Spinal cord (tissue), 9 donors: ENCODE measurements at regions not wholly inside any gene's neighbourhood (a gene's known extent, or its start where the extent isn't known, plus 50 kb on each side); places are given as distances from the start of the nearest gene placed in this dataset.
"Not testable (repeated sequence)": the region's sequence is repeated elsewhere in the genome, so short reads cannot be mapped to it uniquely, and the experiment has no call there.

ENCODE experiments used
- DNase-seq, 6 donors: peaks; one replicate each; pipeline versions ENCODE4 v3.0.0 to v3.0.0-alpha.2; 2013 to 2015; ENCODE audit warnings: low spot score in 6 of 6, low read depth in 4 of 6
- H3K27ac ChIP-seq: one replicate; pipeline ENCODE4 v1.5.1; 2013; ENCODE audit warnings: low read depth, low read length, control low read depth
- H3K27me3 ChIP-seq: one replicate; pipeline ENCODE4 v1.6.1; 2013; ENCODE audit warnings: low read length; ENCODE audit not compliant: control insufficient read depth, insufficient read depth
- H3K36me3 ChIP-seq: one replicate; pipeline ENCODE4 v1.6.1; 2013; ENCODE audit warnings: low read length; ENCODE audit not compliant: control insufficient read depth, insufficient read depth
- H3K4me1 ChIP-seq: one replicate; pipeline ENCODE4 v1.6.1; 2013; ENCODE audit warnings: low read length; ENCODE audit not compliant: control insufficient read depth, insufficient read depth
- H3K4me3 ChIP-seq: one replicate; pipeline ENCODE4 v1.5.1; 2013; ENCODE audit warnings: low read depth, low read length, control low read depth
- H3K9me3 ChIP-seq: one replicate; pipeline ENCODE4 v1.6.1; 2013; ENCODE audit warnings: low read length; ENCODE audit not compliant: control insufficient read depth, insufficient read depth
- WGBS: methylation state at CpG from one replicate; pipeline ENCODE4 v1.1.5; 2013; ENCODE audit warnings: missing lambda C conversion rate; ENCODE audit not compliant: insufficient coverage; 5-methylcytosine and 5-hydroxymethylcytosine counted together
- donor health status: healthy.

GRCh38 chr7:145753004-145753403, 363.6 kb upstream of the CNTNAP2 start:
- H3K27ac ChIP-seq = no peak overlapping the region
- no peaks in the 10 kb centered on the region for H3K36me3 ChIP-seq
- no peak for DNase-seq
- no peak overlapping the region for H3K4me3 ChIP-seq
- H3K9me3 ChIP-seq = peaks cover 4% of the 10 kb centered on the region
- H3K27me3 ChIP-seq = no peaks in the 10 kb centered on the region
- H3K4me1 ChIP-seq = no peaks in the 10 kb centered on the region
- WGBS = 93% methylated on average over 9 of the region's 11 CpGs

- no peaks in the 10 kb centered on the region for H3K4me1 ChIP-seq
- no peak overlapping the region for H3K4me3 ChIP-seq
- no peak overlapping the region for H3K27ac ChIP-seq
- DNase-seq = no peak
- no peaks in the 10 kb centered on the region for H3K27me3 ChIP-seq
- no CpG with 5 or more reads among the region's 2 CpGs for whole genome bisulfite sequencing
- no peaks in the 10 kb centered on the region for H3K36me3 ChIP-seq
- H3K9me3 ChIP-seq = no peaks in the 10 kb centered on the region
Observed at GRCh38 chr7:145737617-145738016, 379.0 kb upstream of the CNTNAP2 start.

- no peak for DNase-seq
- Histone ChIP-seq H3K36me3 (no peaks in the 10 kb centered on the region), H3K4me1 (no peaks in the 10 kb centered on the region), H3K9me3 (no peaks in the 10 kb centered on the region), H3K27ac (no peak overlapping the region), H3K27me3 (no peaks in the 10 kb centered on the region), H3K4me3 (no peak overlapping the region)
- no CpG with 5 or more reads among the region's 3 CpGs for WGBS
Observed at GRCh38 chr7:145735061-145735460, 381.5 kb upstream of the CNTNAP2 start.

- DNase-seq = peak in 2 of 6 donors; percentile 30 to 41
- Histone ChIP-seq H3K4me3 (no peak overlapping the region), H3K27me3 (no peaks in the 10 kb centered on the region), H3K4me1 (no peaks in the 10 kb centered on the region), H3K9me3 (no peaks in the 10 kb centered on the region), H3K36me3 (no peaks in the 10 kb centered on the region), H3K27ac (no peak overlapping the region)
- WGBS = 60% methylated on average over 2 of the region's 2 CpGs
Observed at GRCh38 chr7:145732521-145732920, 384.1 kb upstream of the CNTNAP2 start.

GRCh38 chr7:145729691-145730090, 386.9 kb upstream of the CNTNAP2 start:
- Histone ChIP-seq H3K27ac (no peak overlapping the region), H3K36me3 (no peaks in the 10 kb centered on the region), H3K27me3 (no peaks in the 10 kb centered on the region), H3K4me1 (no peaks in the 10 kb centered on the region), H3K4me3 (no peak overlapping the region), H3K9me3 (no peaks in the 10 kb centered on the region)
- WGBS = 84% methylated on average over 2 of the region's 4 CpGs
- DNase-seq = no peak

GRCh38 chr7:145718129-145718528, 398.5 kb upstream of the CNTNAP2 start:
- H3K4me1 ChIP-seq = no peaks in the 10 kb centered on the region
- H3K27ac ChIP-seq = no peak overlapping the region
- H3K9me3 ChIP-seq = no peaks in the 10 kb centered on the region
- DNase-seq = no peak
- no peak overlapping the region for H3K4me3 ChIP-seq
- no peaks in the 10 kb centered on the region for H3K27me3 ChIP-seq
- whole genome bisulfite sequencing = 53% methylated on average over 2 of the region's 2 CpGs
- no peaks in the 10 kb centered on the region for H3K36me3 ChIP-seq

GRCh38 chr7:145700488-145700887, 416.1 kb upstream of the CNTNAP2 start:
- Histone ChIP-seq H3K27me3 (no peaks in the 10 kb centered on the region), H3K36me3 (no peaks in the 10 kb centered on the region), H3K4me3 (no peak overlapping the region), H3K27ac (no peak overlapping the region), H3K4me1 (no peaks in the 10 kb centered on the region), H3K9me3 (no peaks in the 10 kb centered on the region)
- DNase-seq = no peak
- no CpG with 5 or more reads among the region's 3 CpGs for WGBS

GRCh38 chr7:145698526-145699262, 417.9 kb upstream of the CNTNAP2 start:
- peak in 1 of 6 donors; percentile 19 for DNase-seq
- 83% methylated on average over 4 of the region's 6 CpGs for WGBS

GRCh38 chr7:145697412-145698107, 419.0 kb upstream of the CNTNAP2 start:
- H3K27ac ChIP-seq, H3K4me3 ChIP-seq, H3K4me1 ChIP-seq, H3K36me3 ChIP-seq, H3K9me3 ChIP-seq, H3K27me3 ChIP-seq, DNase-seq: not testable (repeated sequence)
- WGBS = 93% methylated on average over 29 of the region's 49 CpGs

More at GRCh38 chr7:145698526-145699262, 417.9 kb upstream of the CNTNAP2 start:
- Histone ChIP-seq H3K36me3 (no peaks in the 10 kb centered on the region), H3K9me3 (no peaks in the 10 kb centered on the region), H3K4me1 (no peaks in the 10 kb centered on the region), H3K27me3 (no peaks in the 10 kb centered on the region), H3K27ac (no peak overlapping the region), H3K4me3 (no peak overlapping the region)

- no peaks in the 10 kb centered on the region for H3K27me3 ChIP-seq
- no peaks in the 10 kb centered on the region for H3K9me3 ChIP-seq
- no peak overlapping the region for H3K27ac ChIP-seq
- DNase-seq = no peak
- no peaks in the 10 kb centered on the region for H3K36me3 ChIP-seq
- no peak overlapping the region for H3K4me3 ChIP-seq
- H3K4me1 ChIP-seq = no peaks in the 10 kb centered on the region
Observed at GRCh38 chr7:145696071-145696470, 420.5 kb upstream of the CNTNAP2 start.
